Stomach (tissue), 4 donors: ENCODE measurements at regions not wholly inside any gene's neighbourhood (a gene's known extent, or its start where the extent isn't known, plus 50 kb on each side); places are given as distances from the start of the nearest gene placed in this dataset.

Source experiments
- POLR2A ChIP-seq, 4 donors: fragments of 450-650 bp; IDR thresholded peaks; one replicate each; pipeline ENCODE4 v1.6.1; 2016; ENCODE audit warnings: antibody characterized with exemption in 4 of 4, control low read depth in 2 of 4, mild to moderate bottlenecking in 1 of 4, moderate library complexity in 1 of 4
- TF ChIP-seq, protein P1 (sequence below), 7 experiments: fragments of 450-650 bp in 4 of 7; fragments of 200-600 bp in 3 of 7; sonication (generic) in 3 of 7; IDR thresholded peaks; one replicate each; pipeline ENCODE4 v1.5.1; 2016 to 2019; ENCODE audit warnings: antibody characterized with exemption in 7 of 7, control low read depth in 2 of 7, mild to moderate bottlenecking in 1 of 7

DNA sequence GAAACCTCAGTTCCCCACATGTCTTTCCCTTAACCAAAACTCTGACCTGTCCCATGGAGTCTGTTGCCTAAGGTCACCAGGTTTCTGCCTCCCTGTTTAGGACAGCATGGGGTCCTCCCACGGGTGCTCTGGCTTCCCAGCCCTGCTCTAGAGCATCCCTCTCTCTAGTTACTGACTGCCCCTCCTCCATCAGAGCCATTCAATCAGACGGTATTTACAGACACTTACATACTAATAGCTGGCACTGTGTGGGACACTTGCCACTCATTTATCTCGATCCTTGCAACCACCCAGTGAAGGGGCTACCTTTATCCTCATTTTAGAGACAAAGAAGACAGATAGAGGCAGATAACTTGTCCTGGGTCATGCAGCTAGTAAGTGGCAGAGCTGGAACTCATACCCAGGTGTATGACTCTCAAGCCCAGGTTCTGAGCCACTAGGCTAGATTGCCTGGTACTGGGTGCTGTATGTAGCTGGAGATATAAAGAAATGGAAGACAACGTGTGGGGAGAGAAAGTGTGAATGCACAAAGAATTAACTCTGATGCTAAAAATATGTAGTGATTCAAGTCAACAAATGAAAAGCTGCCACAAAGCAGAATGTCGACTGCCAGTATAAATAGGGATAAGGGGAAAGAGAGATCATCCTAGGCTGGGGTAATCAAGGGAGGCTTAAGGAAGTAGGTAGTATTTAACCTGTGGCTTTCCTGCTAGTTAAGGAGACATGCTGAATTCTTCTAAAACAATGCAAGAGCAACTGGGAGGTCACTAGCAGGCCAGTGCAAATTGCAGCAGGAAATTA lies 52.5 kb upstream of the PDE8B start:
- TF ChIP-seq, protein P1, sequence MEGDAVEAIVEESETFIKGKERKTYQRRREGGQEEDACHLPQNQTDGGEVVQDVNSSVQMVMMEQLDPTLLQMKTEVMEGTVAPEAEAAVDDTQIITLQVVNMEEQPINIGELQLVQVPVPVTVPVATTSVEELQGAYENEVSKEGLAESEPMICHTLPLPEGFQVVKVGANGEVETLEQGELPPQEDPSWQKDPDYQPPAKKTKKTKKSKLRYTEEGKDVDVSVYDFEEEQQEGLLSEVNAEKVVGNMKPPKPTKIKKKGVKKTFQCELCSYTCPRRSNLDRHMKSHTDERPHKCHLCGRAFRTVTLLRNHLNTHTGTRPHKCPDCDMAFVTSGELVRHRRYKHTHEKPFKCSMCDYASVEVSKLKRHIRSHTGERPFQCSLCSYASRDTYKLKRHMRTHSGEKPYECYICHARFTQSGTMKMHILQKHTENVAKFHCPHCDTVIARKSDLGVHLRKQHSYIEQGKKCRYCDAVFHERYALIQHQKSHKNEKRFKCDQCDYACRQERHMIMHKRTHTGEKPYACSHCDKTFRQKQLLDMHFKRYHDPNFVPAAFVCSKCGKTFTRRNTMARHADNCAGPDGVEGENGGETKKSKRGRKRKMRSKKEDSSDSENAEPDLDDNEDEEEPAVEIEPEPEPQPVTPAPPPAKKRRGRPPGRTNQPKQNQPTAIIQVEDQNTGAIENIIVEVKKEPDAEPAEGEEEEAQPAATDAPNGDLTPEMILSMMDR (IDR thresholded peaks at IDR 0.05) = no peak
- no peak for TF ChIP-seq POLR2A (IDR thresholded peaks at IDR 0.05)
